ENCODE measurements at regions not wholly inside any gene's neighbourhood (a gene's known extent, or its start where the extent isn't known, plus 50 kb on each side); places are given as distances from the start of the nearest gene placed in this dataset.

- no peak for TF ChIP-seq CTCF (IDR thresholded peaks at IDR 0.05)
- TF ChIP-seq POLR2AphosphoS5 (IDR thresholded peaks at IDR 0.05): no peak
- no peak for TF ChIP-seq POLR2A (IDR thresholded peaks at IDR 0.05)
- no peak for TF ChIP-seq EP300 (IDR thresholded peaks at IDR 0.05)
Observed at GRCh38 chr10:65470986-65471385, 1454.8 kb upstream of the LRRTM3 start.
